ACHN (cell line): ENCODE measurements at regions not wholly inside any gene's neighbourhood (a gene's known extent, or its start where the extent isn't known, plus 50 kb on each side); places are given as distances from the start of the nearest gene placed in this dataset.

Experiments
- DNase-seq: peaks from one replicate; pipeline ENCODE4 v3.0.0-alpha.2; 2015
- in situ Hi-C: cut with HindIII; loops from 2 replicates; pipeline ENCODE4 v1.10.0; 2017; ENCODE audit warnings: low sequenced_read_pairs, low pct_ligation_motif_present, low pct_unique_long_range_greater_than_20kb

DNA sequence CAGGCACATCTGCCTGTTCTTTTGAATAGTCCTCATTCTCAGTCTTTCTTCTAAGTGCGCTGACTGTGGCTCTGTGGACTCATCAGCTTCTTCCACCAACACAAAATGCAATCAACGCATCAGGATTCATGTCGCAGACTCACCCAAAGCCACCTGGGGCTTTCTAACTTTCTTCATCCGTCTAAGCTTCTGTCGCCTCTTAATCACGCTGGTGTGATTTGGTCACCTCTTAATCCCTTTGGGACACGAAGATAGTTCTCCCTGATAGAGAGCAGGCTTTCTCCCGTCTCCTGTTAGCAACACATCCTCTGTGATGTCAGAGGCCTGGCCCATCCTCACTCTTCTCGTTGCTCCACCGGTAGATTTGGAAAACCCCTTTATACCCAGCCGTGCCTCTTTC, 78.0 kb upstream of the FOXQ1 start:
- in situ Hi-C loops, result no loop called here
- DNase-seq, result no peak

GRCh38 chr6:1232578-1232977, 79.3 kb upstream of the FOXQ1 start:
- DNase-seq, result no peak
- in situ Hi-C loops, result no loop called here

DNA sequence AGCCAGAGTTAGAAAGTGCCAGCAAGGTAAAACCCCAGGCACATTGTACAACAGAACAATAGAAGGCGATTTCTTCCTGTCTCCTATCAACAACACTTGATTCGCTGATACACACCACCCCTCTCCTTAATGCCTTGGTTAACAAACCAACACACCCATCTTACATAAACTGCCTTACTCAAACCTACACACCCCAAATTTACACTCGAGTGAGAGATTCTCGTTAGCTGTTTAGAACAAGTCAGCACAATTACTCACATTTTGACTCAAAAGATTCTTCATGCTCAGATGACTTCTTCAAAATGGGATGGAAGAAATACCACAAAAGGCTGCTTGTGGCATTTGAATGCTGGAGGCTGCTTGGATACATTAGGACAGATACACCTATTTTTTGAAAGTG, 80.0 kb upstream of the FOXQ1 start:
- no peak for DNase-seq
- in situ Hi-C loops, result no loop called here

GRCh38 chr6:1230689-1231605, 81.0 kb upstream of the FOXQ1 start:
- in situ Hi-C loops, result no loop called here
- no peak for DNase-seq

GRCh38 chr6:1230281-1230680, 81.6 kb upstream of the FOXQ1 start:
- in situ Hi-C loops, result no loop called here

GRCh38 chr6:1229808-1230207, 82.1 kb upstream of the FOXQ1 start:
- in situ Hi-C loops, result no loop called here
- no peak for DNase-seq

More at GRCh38 chr6:1230281-1230680, 81.6 kb upstream of the FOXQ1 start:
- DNase-seq, result no peak

- no peak for DNase-seq
- in situ Hi-C loops, result no loop called here
Measured at GRCh38 chr6:1229301-1229700, 82.6 kb upstream of the FOXQ1 start.

- DNase-seq, result no peak
- in situ Hi-C loops, result no loop called here
Measured at GRCh38 chr6:1228754-1229191, 83.1 kb upstream of the FOXQ1 start.

DNA sequence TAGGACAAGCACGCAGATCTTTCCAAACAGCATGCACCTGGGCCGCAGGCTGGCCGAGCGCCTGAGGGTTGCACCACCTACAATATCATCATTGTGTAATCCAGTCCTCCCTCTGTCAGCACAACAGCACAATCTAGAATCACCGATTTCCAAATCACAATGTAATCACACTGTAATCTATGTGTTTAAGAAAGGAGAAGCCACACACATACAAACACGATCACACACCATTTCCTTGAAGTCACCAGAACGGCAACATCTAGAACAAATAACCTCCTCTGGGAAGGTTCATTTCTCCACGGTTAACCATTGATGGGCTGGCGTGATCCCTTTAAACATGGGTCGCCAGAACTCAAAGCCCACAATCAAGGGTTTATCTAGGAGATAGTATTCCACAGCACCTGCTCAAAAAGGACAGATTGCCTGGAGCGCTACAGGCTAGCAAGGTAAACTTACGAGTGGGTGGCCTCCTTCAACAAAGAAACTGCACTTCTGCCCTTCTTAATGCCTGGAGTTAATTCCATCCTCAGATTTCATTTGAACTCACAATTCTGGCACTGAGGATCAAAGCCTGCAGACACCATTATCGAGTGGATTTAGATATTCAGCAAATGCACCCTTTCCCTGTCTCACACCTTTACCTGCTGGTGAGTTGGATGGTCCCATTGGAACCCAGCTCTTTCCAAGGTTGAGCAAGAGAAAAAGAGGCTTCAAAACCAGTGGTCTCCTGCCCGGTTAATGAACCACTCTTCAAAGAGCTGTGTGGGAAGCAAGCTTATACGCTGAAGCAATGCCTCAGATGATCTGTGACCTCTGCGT, 83.8 kb upstream of the FOXQ1 start:
- DNase-seq, result no peak
- in situ Hi-C loops, result no loop called here

DNA sequence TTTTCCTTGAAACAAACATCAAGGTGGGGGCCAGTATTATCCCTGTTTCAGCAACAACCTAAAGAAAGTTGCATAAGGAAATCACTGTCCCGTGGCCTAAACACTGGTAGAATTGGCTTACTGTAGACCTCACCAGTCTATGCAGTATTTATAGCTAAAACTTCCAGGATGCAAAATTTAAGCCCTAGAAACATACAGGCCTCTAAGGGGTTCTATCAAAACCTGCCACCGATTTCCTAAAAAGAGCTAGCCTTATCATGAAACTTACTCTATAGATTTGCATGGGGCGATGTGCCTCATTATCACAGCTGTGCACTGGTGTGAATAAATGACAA, 84.3 kb upstream of the FOXQ1 start:
- in situ Hi-C loops, result no loop called here
- DNase-seq, result no peak

GRCh38 chr6:1226277-1227099, 85.4 kb upstream of the FOXQ1 start:
- no peak for DNase-seq
- in situ Hi-C loops, result no loop called here

DNA sequence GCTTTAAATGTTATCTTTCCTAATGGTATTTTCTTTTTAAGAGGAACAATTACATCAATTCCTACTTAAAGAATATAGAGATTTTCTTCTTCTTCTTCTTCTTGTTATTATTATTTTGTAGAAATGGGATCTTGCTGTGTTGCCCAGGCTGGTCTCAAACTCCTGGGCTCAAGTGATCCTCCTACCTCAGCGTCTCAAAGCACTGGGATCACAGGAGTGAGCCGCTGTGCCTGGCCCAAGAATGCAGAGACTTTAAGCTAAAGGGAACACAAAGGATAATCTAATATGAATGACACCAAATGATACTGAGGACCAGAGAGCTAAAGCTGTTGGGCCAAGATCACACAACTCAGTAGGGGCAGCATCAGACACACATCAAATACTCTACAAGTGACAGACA, 87.4 kb upstream of the FOXQ1 start:
- no peak for DNase-seq
- in situ Hi-C loops, result no loop called here

GRCh38 chr6:1222728-1223595, 88.9 kb upstream of the FOXQ1 start:
- in situ Hi-C loops, result no loop called here
- no peak for DNase-seq

GRCh38 chr6:1217396-1217795, 94.5 kb upstream of the FOXQ1 start:
- in situ Hi-C loops, result no loop called here
- DNase-seq, result no peak

- DNase-seq, result no peak
- in situ Hi-C loops, result no loop called here
Measured at GRCh38 chr6:1216488-1216974, 95.4 kb upstream of the FOXQ1 start.

- in situ Hi-C loops, result no loop called here
- no peak for DNase-seq
Measured at GRCh38 chr6:1215884-1216487, 95.9 kb upstream of the FOXQ1 start.

DNA sequence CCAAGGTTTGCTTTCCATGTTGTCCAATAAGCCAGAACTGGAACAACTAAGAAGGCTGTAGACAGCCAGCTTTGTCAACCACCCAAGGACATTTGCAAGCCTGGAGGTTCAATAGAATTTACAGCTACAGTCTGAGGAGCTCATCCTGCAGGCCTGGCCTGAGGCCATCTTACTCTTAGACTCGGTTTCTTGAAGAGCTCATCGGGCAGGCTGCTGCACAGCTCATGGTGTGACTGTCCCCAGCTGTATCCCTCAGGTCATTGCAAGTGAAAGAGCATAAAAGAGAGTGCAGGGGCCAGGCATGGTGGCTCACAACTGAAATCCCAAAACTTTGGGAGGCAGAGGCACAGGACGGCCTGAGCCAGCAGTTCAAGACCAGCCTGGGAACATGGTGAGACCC, 96.9 kb upstream of the FOXQ1 start:
- in situ Hi-C loops, result no loop called here
- no peak for DNase-seq

DNA sequence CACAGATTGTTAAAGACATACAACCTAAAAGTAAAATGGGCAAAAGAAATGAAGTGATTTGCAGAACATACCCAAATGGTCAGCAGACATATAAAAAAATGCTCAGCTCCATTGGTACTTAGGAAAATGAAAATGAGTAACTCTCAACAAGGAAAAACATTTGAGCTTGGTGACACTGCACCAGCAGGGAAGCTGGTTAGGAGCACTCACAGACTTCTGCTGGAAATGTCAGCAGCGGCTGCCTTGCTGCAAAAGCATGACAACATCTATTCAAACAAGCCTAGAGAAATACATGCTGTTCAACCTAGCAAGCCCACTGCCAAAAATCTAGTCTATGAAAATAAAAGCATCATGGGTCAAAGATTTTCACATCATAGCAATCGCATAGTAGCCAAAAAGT, 99.0 kb upstream of the FOXQ1 start:
- in situ Hi-C loops, result no loop called here
- no peak for DNase-seq
